DMS153 treated with DMSO at 0.1 percent for 48 hours (cell line): ENCODE measurements at regions not wholly inside any gene's neighbourhood (a gene's known extent, or its start where the extent isn't known, plus 50 kb on each side); places are given as distances from the start of the nearest gene placed in this dataset.

Source experiments
- DNase-seq: peaks from one replicate; lab custom pipeline; 2025; ENCODE audit not compliant: unreplicated experiment; lab: John Stamatoyannopoulos, UW

- no peak for DNase-seq
Measured at GRCh38 chr16:49972961-49973360, 52.1 kb upstream of the CNEP1R1 start.
